ENCODE measurements at regions not wholly inside any gene's neighbourhood (a gene's known extent, or its start where the extent isn't known, plus 50 kb on each side); places are given as distances from the start of the nearest gene placed in this dataset.

DNA sequence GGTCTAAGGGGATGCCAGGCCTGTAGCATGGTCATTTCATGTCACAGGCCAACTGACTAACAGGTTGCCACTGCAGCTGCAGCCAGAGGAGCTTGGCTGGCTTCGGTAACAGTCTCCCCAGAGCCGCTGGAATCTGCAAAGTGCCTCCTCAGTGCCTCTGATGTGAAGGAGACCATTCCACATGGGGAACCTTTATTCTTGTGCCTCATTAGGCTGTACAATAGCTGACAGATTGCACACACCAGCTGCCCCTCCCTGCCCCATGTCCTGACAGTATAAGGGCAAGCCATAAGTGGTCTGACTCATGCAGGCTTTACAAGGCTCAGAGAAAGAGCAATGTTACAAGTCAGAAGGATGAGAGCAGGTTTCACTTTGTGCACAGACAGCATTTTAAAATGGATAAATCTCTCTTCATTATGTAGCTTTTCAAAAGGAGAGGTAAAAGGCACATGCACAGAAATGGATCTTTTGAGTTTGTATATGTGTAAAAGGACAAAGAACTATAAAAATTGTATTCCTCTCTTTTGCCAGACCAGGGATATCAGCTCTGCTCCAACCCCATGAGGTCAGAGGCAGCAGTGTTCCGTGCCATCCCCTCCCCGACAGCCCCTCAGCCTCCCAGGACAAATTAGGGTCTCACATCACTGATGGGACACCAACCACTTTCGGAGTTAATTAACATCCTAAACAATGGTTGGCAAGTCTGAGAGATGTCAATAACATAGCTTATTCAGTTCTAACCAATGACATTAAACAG lies 467.8 kb downstream of the TMEM232 start:
- DNase-seq: peak in 1 of 2 donors; percentile 54
- no peak overlapping the region for H3K4me3 ChIP-seq
- 70 to 84% methylated on average over 5 of the region's 5 CpGs for WGBS, 2 donors
- H3K27ac ChIP-seq: no peak overlapping the region
- H3K4me1 ChIP-seq: peaks cover 0 to 4% (median 0%) of the 10 kb centered on the region in 4 donors
- H3K36me3 ChIP-seq: no peaks in the 10 kb centered on the region
- no peaks in the 10 kb centered on the region for H3K27me3 ChIP-seq
- ATAC-seq (ENCODE audit: low FRiP score in 2 of 2): peak in 1 of 2 donors; percentile 63
- no peaks in the 10 kb centered on the region for H3K9me3 ChIP-seq
- TF ChIP-seq, protein P1, sequence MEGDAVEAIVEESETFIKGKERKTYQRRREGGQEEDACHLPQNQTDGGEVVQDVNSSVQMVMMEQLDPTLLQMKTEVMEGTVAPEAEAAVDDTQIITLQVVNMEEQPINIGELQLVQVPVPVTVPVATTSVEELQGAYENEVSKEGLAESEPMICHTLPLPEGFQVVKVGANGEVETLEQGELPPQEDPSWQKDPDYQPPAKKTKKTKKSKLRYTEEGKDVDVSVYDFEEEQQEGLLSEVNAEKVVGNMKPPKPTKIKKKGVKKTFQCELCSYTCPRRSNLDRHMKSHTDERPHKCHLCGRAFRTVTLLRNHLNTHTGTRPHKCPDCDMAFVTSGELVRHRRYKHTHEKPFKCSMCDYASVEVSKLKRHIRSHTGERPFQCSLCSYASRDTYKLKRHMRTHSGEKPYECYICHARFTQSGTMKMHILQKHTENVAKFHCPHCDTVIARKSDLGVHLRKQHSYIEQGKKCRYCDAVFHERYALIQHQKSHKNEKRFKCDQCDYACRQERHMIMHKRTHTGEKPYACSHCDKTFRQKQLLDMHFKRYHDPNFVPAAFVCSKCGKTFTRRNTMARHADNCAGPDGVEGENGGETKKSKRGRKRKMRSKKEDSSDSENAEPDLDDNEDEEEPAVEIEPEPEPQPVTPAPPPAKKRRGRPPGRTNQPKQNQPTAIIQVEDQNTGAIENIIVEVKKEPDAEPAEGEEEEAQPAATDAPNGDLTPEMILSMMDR (IDR thresholded peaks at IDR 0.05): no peak
- TF ChIP-seq EP300 (IDR thresholded peaks at IDR 0.05): no peak
- TF ChIP-seq POLR2AphosphoS5 (IDR thresholded peaks at IDR 0.05): no peak
- TF ChIP-seq POLR2A (IDR thresholded peaks at IDR 0.05): no peak

DNA sequence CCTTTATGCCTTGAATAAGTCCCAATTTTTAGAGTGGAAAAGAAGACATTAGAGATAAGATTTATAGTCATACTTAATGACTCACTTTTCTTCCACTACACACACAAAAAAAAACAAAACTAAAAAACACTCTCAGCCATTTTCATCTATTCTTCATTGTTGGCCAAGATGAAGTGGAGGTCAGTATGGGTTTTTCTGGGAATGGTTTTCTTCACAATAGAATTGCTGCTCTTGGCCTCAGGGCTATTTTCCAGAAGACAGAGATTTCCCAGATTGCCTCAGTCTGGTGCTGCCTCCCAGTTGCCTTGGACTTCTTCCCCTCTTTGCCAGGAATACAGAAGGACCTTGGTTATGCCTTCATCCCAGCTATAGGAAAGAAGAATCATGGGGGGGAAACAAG lies 463.7 kb downstream of the TMEM232 start:
- Histone ChIP-seq H3K27ac (no peak overlapping the region), H3K4me1 (peaks cover 0 to 4% (median 0%) of the 10 kb centered on the region in 4 donors), H3K27me3 (no peaks in the 10 kb centered on the region), H3K36me3 (no peaks in the 10 kb centered on the region), H3K4me3 (no peak overlapping the region), H3K9me3 (no peaks in the 10 kb centered on the region)
- TF ChIP-seq, protein P1 (IDR thresholded peaks at IDR 0.05): no peak
- no peak for TF ChIP-seq EP300 (IDR thresholded peaks at IDR 0.05)
- TF ChIP-seq POLR2AphosphoS5 (IDR thresholded peaks at IDR 0.05): no peak
- TF ChIP-seq POLR2A (IDR thresholded peaks at IDR 0.05): no peak
- DNase-seq (no peak), ATAC-seq (ENCODE audit: low FRiP score in 2 of 2) (peak in 1 of 2 donors; percentile 26)

DNA sequence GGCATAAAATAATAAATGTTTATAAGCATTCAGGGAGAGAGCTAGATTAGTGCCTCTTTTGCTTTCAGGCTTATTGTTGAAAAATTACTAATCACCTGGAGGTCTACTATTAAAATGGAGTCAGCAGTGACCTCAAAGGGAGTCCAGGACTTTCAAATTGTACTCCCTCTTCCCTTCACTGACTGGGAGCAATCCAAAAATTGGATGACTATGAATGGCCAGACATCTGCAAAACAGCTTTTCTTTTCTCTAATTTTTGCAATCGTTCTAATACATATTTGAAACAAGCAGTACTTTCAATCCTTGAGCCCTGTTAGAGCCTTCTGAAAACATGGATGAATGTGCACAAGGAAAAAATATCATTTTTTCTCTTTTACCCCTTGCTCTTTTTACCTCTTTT lies 461.8 kb downstream of the TMEM232 start:
- Histone ChIP-seq H3K27me3 (no peaks in the 10 kb centered on the region), H3K27ac (no peak overlapping the region), H3K4me3 (no peak overlapping the region), H3K4me1 (no peaks in the 10 kb centered on the region), H3K36me3 (no peaks in the 10 kb centered on the region), H3K9me3 (no peaks in the 10 kb centered on the region)
- 50 to 73% methylated on average over 1 of the region's 1 CpG for WGBS, 2 donors
- no peak for ATAC-seq (ENCODE audit: low FRiP score in 2 of 2)
- TF ChIP-seq POLR2A (IDR thresholded peaks at IDR 0.05) (no peak), EP300 (IDR thresholded peaks at IDR 0.05) (no peak), POLR2AphosphoS5 (IDR thresholded peaks at IDR 0.05) (no peak)
- TF ChIP-seq, protein P1 (IDR thresholded peaks at IDR 0.05): no peak
- DNase-seq: no peak

DNA sequence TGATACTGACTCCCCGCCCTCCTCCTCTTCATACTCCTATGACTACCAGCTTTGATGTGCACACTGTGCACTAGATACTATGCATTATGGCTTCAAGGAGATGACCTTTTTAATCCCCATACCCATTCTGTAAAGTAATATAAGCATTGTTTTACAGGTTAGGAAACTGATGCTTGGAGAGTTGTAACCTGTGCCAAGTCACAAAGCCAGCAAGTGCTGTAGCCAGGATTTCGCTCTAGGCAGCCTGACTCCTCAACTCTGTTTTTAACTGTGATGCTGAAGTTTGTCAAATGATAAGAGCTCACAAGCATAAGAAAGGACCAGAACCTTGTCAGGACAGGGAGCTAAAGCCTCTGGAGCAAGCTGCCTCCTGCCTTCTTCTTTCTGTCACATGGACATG lies 461.3 kb downstream of the TMEM232 start:
- no peak overlapping the region for H3K27ac ChIP-seq
- DNase-seq: no peak
- H3K4me1 ChIP-seq: no peaks in the 10 kb centered on the region
- no peak for ATAC-seq (ENCODE audit: low FRiP score in 2 of 2)
- no peaks in the 10 kb centered on the region for H3K9me3 ChIP-seq
- H3K36me3 ChIP-seq: no peaks in the 10 kb centered on the region
- WGBS, 2 donors: 86 to 92% methylated on average over 2 of the region's 2 CpGs
- no peaks in the 10 kb centered on the region for H3K27me3 ChIP-seq
- H3K4me3 ChIP-seq: no peak overlapping the region
- no peak for TF ChIP-seq POLR2A (IDR thresholded peaks at IDR 0.05)
- no peak for TF ChIP-seq POLR2AphosphoS5 (IDR thresholded peaks at IDR 0.05)
- TF ChIP-seq EP300 (IDR thresholded peaks at IDR 0.05): no peak
- TF ChIP-seq, protein P1 (IDR thresholded peaks at IDR 0.05): no peak

DNA sequence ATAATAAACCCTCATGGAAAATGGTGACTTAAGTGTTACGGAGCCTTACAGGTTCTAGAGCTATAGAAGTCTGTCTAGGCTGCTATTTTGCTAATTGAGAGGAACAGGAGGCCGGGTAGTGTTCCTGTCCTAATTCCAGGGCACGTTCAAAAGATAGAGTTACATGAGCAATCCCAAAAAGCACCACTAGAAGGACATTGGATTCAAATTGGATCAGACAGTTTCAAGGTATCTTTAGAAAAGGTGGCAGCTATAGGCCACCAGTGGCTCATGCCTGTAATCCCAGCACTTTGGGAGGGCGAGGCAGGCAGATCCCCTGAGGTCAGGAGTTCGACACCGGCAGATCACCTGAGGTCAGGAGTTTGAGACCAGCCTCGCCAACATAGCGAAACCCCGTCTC lies 458.8 kb downstream of the TMEM232 start:
- 83 to 89% methylated on average over 9 of the region's 9 CpGs for WGBS, 2 donors

More for the DNA sequence above, 458.8 kb downstream of the TMEM232 start:
- H3K9me3 ChIP-seq: no peaks in the 10 kb centered on the region
- DNase-seq: no peak
- H3K27ac ChIP-seq: no peak overlapping the region
- no peak overlapping the region for H3K4me3 ChIP-seq
- no peak for ATAC-seq (ENCODE audit: low FRiP score in 2 of 2)
- H3K36me3 ChIP-seq: no peaks in the 10 kb centered on the region
- no peaks in the 10 kb centered on the region for H3K4me1 ChIP-seq
- no peaks in the 10 kb centered on the region for H3K27me3 ChIP-seq
- TF ChIP-seq POLR2A (IDR thresholded peaks at IDR 0.05) (no peak), EP300 (IDR thresholded peaks at IDR 0.05) (no peak), POLR2AphosphoS5 (IDR thresholded peaks at IDR 0.05) (no peak)
- TF ChIP-seq, protein P1 (IDR thresholded peaks at IDR 0.05): no peak
